GM12878 (cell line): ENCODE measurements at regions not wholly inside any gene's neighbourhood (a gene's known extent, or its start where the extent isn't known, plus 50 kb on each side); places are given as distances from the start of the nearest gene placed in this dataset.

Experiments
- EED ChIP-seq: sonication (generic); IDR thresholded peaks from 2 replicates; pipeline ENCODE4 v1.6.1; 2016; ENCODE audit warnings: antibody characterized with exemption, low read depth
- KLF5 ChIP-seq: fragments of 450-650 bp; IDR thresholded peaks from 2 replicates; pipeline ENCODE4 v1.6.1; 2014; ENCODE audit warnings: mild to moderate bottlenecking; ENCODE audit not compliant: partially characterized antibody
- NFIC ChIP-seq: IDR thresholded peaks from 2 replicates; pipeline ENCODE4 v1.6.1; 2012; ENCODE audit warnings: low read depth, mild to moderate bottlenecking, inconsistent platforms, low read length, moderate library complexity
- NRF1 ChIP-seq: conservative IDR thresholded peaks from 2 replicates; pipeline ENCODE4 v1.6.1; 2011; ENCODE audit warnings: mild to moderate bottlenecking, low read depth, low read length, improper control_type of control experiment
- RCOR1 ChIP-seq: conservative IDR thresholded peaks from 2 replicates; pipeline ENCODE4 v1.6.1; 2012; ENCODE audit warnings: low read depth, low read length, improper control_type of control experiment
- SIN3A ChIP-seq: IDR thresholded peaks from 2 replicates; pipeline ENCODE4 v1.6.1; 2012; ENCODE audit warnings: low read depth, low read length, improper control_type of control experiment
- SP1 ChIP-seq: IDR thresholded peaks from one replicate; pipeline ENCODE4 v1.6.1; 2011; ENCODE audit warnings: low read depth, low read length
- SRF ChIP-seq, 2 experiments: IDR thresholded peaks; 2 replicates each; pipeline ENCODE4 v1.6.1; 2011; ENCODE audit warnings: low read depth in 2 of 2, low read length in 2 of 2, mild to moderate bottlenecking in 1 of 2, moderate library complexity in 1 of 2
- STAT3 ChIP-seq: IDR thresholded peaks from 2 replicates; pipeline ENCODE4 v1.6.1; 2011; ENCODE audit warnings: low read depth, low read length, improper control_type of control experiment
- TCF3 ChIP-seq: IDR thresholded peaks from 2 replicates; pipeline ENCODE4 v1.6.1; 2012; ENCODE audit warnings: low read depth, mild to moderate bottlenecking, low read length, borderline replicate concordance; ENCODE audit not compliant: insufficient read depth
- TF ChIP-seq, protein P1 (sequence below): fragments of 450-650 bp; IDR thresholded peaks from 2 replicates; pipeline ENCODE4 v1.6.1; 2017; ENCODE audit warnings: mild to moderate bottlenecking, low read depth, inconsistent platforms; ENCODE audit not compliant: poor library complexity, severe bottlenecking
- TF ChIP-seq, protein P2 (sequence below): fragments of 450-650 bp; IDR thresholded peaks from 2 replicates; pipeline ENCODE4 v1.6.1; 2017; ENCODE audit warnings: mild to moderate bottlenecking
- TF ChIP-seq, protein P3 (sequence below): IDR thresholded peaks from 2 replicates; pipeline ENCODE4 v1.6.1; 2011; ENCODE audit warnings: borderline replicate concordance, low read depth, mild to moderate bottlenecking, moderate library complexity, low read length; ENCODE audit not compliant: insufficient read depth, poor library complexity, severe bottlenecking
- TF ChIP-seq, protein P4 (sequence below): fragments of 450-650 bp; IDR thresholded peaks from 2 replicates; pipeline ENCODE4 v1.6.1; 2018; ENCODE audit warnings: borderline replicate concordance, mild to moderate bottlenecking; ENCODE audit not compliant: partially characterized antibody

GRCh38 chr2:21281791-21282514, 158.2 kb downstream of the TDRD15 start (continued):
- TF ChIP-seq SRF (IDR thresholded peaks at IDR 0.05; ENCODE audit: low read depth in 2 of 2, low read length in 2 of 2) (no peak), EED (no peak), KLF5 (no peak), SP1 (no peak), SIN3A (no peak), TCF3 (no peak), STAT3 (no peak), NRF1 (no peak), RCOR1 (no peak), NFIC (no peak)
- TF ChIP-seq, protein P1, sequence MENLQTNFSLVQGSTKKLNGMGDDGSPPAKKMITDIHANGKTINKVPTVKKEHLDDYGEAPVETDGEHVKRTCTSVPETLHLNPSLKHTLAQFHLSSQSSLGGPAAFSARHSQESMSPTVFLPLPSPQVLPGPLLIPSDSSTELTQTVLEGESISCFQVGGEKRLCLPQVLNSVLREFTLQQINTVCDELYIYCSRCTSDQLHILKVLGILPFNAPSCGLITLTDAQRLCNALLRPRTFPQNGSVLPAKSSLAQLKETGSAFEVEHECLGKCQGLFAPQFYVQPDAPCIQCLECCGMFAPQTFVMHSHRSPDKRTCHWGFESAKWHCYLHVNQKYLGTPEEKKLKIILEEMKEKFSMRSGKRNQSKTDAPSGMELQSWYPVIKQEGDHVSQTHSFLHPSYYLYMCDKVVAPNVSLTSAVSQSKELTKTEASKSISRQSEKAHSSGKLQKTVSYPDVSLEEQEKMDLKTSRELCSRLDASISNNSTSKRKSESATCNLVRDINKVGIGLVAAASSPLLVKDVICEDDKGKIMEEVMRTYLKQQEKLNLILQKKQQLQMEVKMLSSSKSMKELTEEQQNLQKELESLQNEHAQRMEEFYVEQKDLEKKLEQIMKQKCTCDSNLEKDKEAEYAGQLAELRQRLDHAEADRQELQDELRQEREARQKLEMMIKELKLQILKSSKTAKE = no peak
- TF ChIP-seq, protein P2, sequence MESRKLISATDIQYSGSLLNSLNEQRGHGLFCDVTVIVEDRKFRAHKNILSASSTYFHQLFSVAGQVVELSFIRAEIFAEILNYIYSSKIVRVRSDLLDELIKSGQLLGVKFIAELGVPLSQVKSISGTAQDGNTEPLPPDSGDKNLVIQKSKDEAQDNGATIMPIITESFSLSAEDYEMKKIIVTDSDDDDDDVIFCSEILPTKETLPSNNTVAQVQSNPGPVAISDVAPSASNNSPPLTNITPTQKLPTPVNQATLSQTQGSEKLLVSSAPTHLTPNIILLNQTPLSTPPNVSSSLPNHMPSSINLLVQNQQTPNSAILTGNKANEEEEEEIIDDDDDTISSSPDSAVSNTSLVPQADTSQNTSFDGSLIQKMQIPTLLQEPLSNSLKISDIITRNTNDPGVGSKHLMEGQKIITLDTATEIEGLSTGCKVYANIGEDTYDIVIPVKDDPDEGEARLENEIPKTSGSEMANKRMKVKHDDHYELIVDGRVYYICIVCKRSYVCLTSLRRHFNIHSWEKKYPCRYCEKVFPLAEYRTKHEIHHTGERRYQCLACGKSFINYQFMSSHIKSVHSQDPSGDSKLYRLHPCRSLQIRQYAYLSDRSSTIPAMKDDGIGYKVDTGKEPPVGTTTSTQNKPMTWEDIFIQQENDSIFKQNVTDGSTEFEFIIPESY = no peak
- TF ChIP-seq, protein P3, sequence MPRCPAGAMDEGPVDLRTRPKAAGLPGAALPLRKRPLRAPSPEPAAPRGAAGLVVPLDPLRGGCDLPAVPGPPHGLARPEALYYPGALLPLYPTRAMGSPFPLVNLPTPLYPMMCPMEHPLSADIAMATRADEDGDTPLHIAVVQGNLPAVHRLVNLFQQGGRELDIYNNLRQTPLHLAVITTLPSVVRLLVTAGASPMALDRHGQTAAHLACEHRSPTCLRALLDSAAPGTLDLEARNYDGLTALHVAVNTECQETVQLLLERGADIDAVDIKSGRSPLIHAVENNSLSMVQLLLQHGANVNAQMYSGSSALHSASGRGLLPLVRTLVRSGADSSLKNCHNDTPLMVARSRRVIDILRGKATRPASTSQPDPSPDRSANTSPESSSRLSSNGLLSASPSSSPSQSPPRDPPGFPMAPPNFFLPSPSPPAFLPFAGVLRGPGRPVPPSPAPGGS = no peak
- TF ChIP-seq, protein P4, sequence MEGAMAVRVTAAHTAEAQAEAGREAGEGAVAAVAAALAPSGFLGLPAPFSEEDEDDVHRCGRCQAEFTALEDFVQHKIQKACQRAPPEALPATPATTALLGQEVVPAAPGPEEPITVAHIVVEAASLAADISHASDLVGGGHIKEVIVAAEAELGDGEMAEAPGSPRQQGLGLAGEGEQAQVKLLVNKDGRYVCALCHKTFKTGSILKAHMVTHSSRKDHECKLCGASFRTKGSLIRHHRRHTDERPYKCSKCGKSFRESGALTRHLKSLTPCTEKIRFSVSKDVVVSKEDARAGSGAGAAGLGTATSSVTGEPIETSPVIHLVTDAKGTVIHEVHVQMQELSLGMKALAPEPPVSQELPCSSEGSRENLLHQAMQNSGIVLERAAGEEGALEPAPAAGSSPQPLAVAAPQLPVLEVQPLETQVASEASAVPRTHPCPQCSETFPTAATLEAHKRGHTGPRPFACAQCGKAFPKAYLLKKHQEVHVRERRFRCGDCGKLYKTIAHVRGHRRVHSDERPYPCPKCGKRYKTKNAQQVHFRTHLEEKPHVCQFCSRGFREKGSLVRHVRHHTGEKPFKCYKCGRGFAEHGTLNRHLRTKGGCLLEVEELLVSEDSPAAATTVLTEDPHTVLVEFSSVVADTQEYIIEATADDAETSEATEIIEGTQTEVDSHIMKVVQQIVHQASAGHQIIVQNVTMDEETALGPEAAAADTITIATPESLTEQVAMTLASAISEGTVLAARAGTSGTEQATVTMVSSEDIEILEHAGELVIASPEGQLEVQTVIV = no peak
